K562 (cell line): ENCODE measurements at regions not wholly inside any gene's neighbourhood (a gene's known extent, or its start where the extent isn't known, plus 50 kb on each side); places are given as distances from the start of the nearest gene placed in this dataset.

Experiments
- ATAC-seq: fragments of 200-7000 bp; cut with Tn5 transposase; 3 replicates; pipeline ENCODE4 v1.9.1; 2020; ENCODE audit warnings: moderate library complexity
- BruUV-seq: library from RNA; stranded (reverse); fragments of 400-500 nt; replicated peaks from 2 replicates; lab custom pipeline; 2021; lab: Mats Ljungman, UMichigan
- CTCF ChIA-PET: fragments of 300-600 bp; formaldehyde crosslinking; extraction: SDS; loops from one replicate; lab custom pipeline; 2021; ENCODE audit warnings: low intra/inter-chr PET ratio; lab: Yijun Ruan, JAX
- POLR2A ChIA-PET: fragments of 300-600, 350-650 bp; sonication (Branson Sonifier 250); formaldehyde crosslinking; extraction: SDS; loops from one replicate; lab custom pipeline; 2021; ENCODE audit warnings: antibody characterized with exemption, inconsistent platforms; lab: Yijun Ruan, JAX
- DNase-seq, 4 experiments: peaks; one replicate each; pipeline versions ENCODE4 v3.0.0 to v3.0.0-alpha.2; 2011 to 2018; ENCODE audit warnings: low spot score in 3 of 4, mixed read lengths in 3 of 4; ENCODE audit errors: extremely low read depth in 1 of 4
- FAIRE-seq: peaks from 2 replicates; lab custom pipeline; 2011; peaks lifted over from hg19 to GRCh38; lab: Jason Lieb, UNC
- H2AFZ ChIP-seq: 2 replicates; pipeline ENCODE4 v1.6.0; 2011; ENCODE audit warnings: low read depth, low read length, control low read depth, inconsistent platforms
- H3K27ac ChIP-seq: fragments of 200-600 bp; 3 replicates; pipeline ENCODE4 v1.8.0; 2011; ENCODE audit warnings: low read depth, mild to moderate bottlenecking, control low read depth, inconsistent platforms, low read length, moderate library complexity, mixed read lengths; ENCODE audit errors: extremely low read depth
- H3K27me3 ChIP-seq, 2 experiments: fragments of 300-600 bp in 1 of 2; 2 replicates in 1 of 2; 3 replicates in 1 of 2; pipeline versions ENCODE4 v1.6.0 to v1.8.0; 2011; ENCODE audit warnings: inconsistent platforms in 2 of 2, low read length in 2 of 2, mild to moderate bottlenecking in 1 of 2, mixed read lengths in 1 of 2, moderate library complexity in 1 of 2; ENCODE audit not compliant: control insufficient read depth in 2 of 2, insufficient read depth in 2 of 2
- H3K36me3 ChIP-seq: fragments of 300-600 bp; 3 replicates; pipeline ENCODE4 v1.8.0; 2011; ENCODE audit warnings: mild to moderate bottlenecking, low read length, inconsistent platforms; ENCODE audit not compliant: control insufficient read depth, insufficient read depth
- H3K4me1 ChIP-seq, 2 experiments: fragments of 200-600 bp in 1 of 2; replicated peaks in 1 of 2; 2 replicates in 1 of 2; 3 replicates in 1 of 2; pipeline versions ENCODE4 v1.5.1 to v1.8.0; 2011; ENCODE audit warnings: inconsistent platforms in 2 of 2, low read length in 2 of 2, mild to moderate bottlenecking in 1 of 2, mixed read lengths in 1 of 2, moderate library complexity in 1 of 2; ENCODE audit not compliant: control insufficient read depth in 2 of 2, insufficient read depth in 2 of 2
- H3K4me2 ChIP-seq: 2 replicates; pipeline ENCODE4 v1.6.1; 2011; ENCODE audit warnings: low read length, control low read depth, inconsistent platforms, mixed read lengths; ENCODE audit not compliant: insufficient read depth
- H3K4me3 ChIP-seq: fragments of 200-600 bp; sonication (generic), shearing (Covaris generic); 2 replicates; pipeline ENCODE4 v1.5.1; 2016; ENCODE audit warnings: control low read depth, inconsistent platforms
- H3K79me2 ChIP-seq: fragments of 200-600 bp; 3 replicates; pipeline ENCODE4 v1.8.0; 2011; ENCODE audit warnings: low read length, inconsistent platforms; ENCODE audit not compliant: control insufficient read depth, insufficient read depth
- H3K9ac ChIP-seq, 2 experiments: 2 replicates each; pipeline versions ENCODE4 v1.6.0 to v1.6.1; 2011; ENCODE audit warnings: low read depth in 2 of 2, low read length in 2 of 2, control low read depth in 1 of 2, inconsistent platforms in 1 of 2, mild to moderate bottlenecking in 1 of 2, mixed read lengths in 1 of 2; ENCODE audit not compliant: insufficient read depth in 1 of 2
- H3K9me1 ChIP-seq: one replicate; pipeline ENCODE4 v1.6.0; 2011; ENCODE audit warnings: inconsistent platforms, mild to moderate bottlenecking, low read length, moderate library complexity; ENCODE audit not compliant: control insufficient read depth, insufficient read depth
- H3K9me3 ChIP-seq: replicated peaks from 2 replicates; pipeline ENCODE4 v1.5.1; 2011; ENCODE audit warnings: low read depth, low read length, inconsistent platforms; ENCODE audit not compliant: control insufficient read depth, insufficient read depth
- H4K20me1 ChIP-seq: replicated peaks from 2 replicates; pipeline ENCODE4 v1.6.1; 2011; ENCODE audit warnings: low read length, inconsistent platforms, mixed read lengths; ENCODE audit not compliant: control insufficient read depth, insufficient read depth
- ATF3 ChIP-seq, 2 experiments: fragments of 450-650 bp in 1 of 2; sonication (generic) in 1 of 2; formaldehyde crosslinking in 1 of 2; IDR thresholded peaks in 1 of 2; conservative IDR thresholded peaks in 1 of 2; 2 replicates each; pipeline versions ENCODE4 v1.6.1 to v1.8.1; 2016 to 2023; ENCODE audit warnings: mild to moderate bottlenecking in 2 of 2, moderate library complexity in 2 of 2, inconsistent platforms in 1 of 2, missing genetic modification reagents in 1 of 2
- HDAC1 ChIP-seq, 2 experiments: fragments of 450-650 bp; IDR thresholded peaks; 2 replicates each; pipeline ENCODE4 v1.6.1; 2016 to 2017; ENCODE audit warnings: inconsistent platforms in 1 of 2, mild to moderate bottlenecking in 1 of 2, moderate library complexity in 1 of 2
- HSF4 ChIP-seq: fragments of 250-450 bp; sonication (Bioruptor Pico); IDR thresholded peaks from 2 replicates; pipeline ENCODE4 v2.1.2; 2022; ENCODE audit warnings: mild to moderate bottlenecking, moderate library complexity, borderline replicate concordance
- MLLT1 ChIP-seq, 2 experiments: fragments of 450-650 bp; IDR thresholded peaks; 2 replicates each; pipeline ENCODE4 v1.6.1; 2016
- PHTF2 ChIP-seq: fragments of 250-450 bp; sonication (Bioruptor Pico); IDR thresholded peaks from 2 replicates; pipeline ENCODE4 v1.5.0; 2021; ENCODE audit warnings: mild to moderate bottlenecking
- RERE ChIP-seq: sonication (generic); formaldehyde crosslinking; IDR thresholded peaks from 2 replicates; pipeline ENCODE4 v1.8.0; 2023; ENCODE audit warnings: missing genetic modification reagents, mild to moderate bottlenecking, borderline replicate concordance
- TAL1 ChIP-seq: fragments of 450-650 bp; IDR thresholded peaks from 2 replicates; pipeline ENCODE4 v1.6.1; 2016; ENCODE audit warnings: mild to moderate bottlenecking
- YY1 ChIP-seq, 3 experiments: IDR thresholded peaks; 2 replicates each; pipeline ENCODE4 v1.6.1; 2011; ENCODE audit warnings: low read length in 2 of 3, mild to moderate bottlenecking in 2 of 3, moderate library complexity in 2 of 3, borderline replicate concordance in 1 of 3, control low read depth in 1 of 3, low read depth in 1 of 3; ENCODE audit not compliant: insufficient read depth in 3 of 3, insufficient replicate concordance in 2 of 3, control insufficient read depth in 1 of 3, insufficient read length in 1 of 3; ENCODE audit errors: extremely low read depth in 1 of 3
- ZNF24 ChIP-seq: fragments of 450-650 bp; IDR thresholded peaks from 2 replicates; pipeline ENCODE4 v1.6.1; 2016
- ZNF57 ChIP-seq: fragments of 450-650 bp; formaldehyde crosslinking; IDR thresholded peaks from 2 replicates; pipeline ENCODE4 v1.4.0; 2020; ENCODE audit warnings: mild to moderate bottlenecking, moderate library complexity
- WGBS: fragments of 100-300 bp; shearing (Covaris generic); methylation state at CpG from one replicate; pipeline ENCODE4 v1.1.6; 2016; ENCODE audit warnings: low coverage, mixed read lengths; ENCODE audit not compliant: insufficient coverage; ENCODE audit errors: missing lambda C conversion rate; 5-methylcytosine and 5-hydroxymethylcytosine counted together
- in situ Hi-C: fragments of 300-500 bp; cut with MboI; formaldehyde crosslinking; loops from 4 replicates; pipeline ENCODE4 v1.15.0; 2018; ENCODE audit warnings: inconsistent platforms, mixed read lengths
- intact Hi-C: fragments of 100-400 bp; cut with micrococcal nuclease; formaldehyde crosslinking; loops from 2 replicates; pipeline ENCODE4 v1.14.2; 2022

- TF ChIP-seq MLLT1 (IDR thresholded peaks at IDR 0.05): peak in 1 of 2 experiments; percentile 93; a peak in 2 of 4 replicates
- peak in 1 of 3 experiments; percentile 16 for TF ChIP-seq YY1 (IDR thresholded peaks at IDR 0.05; ENCODE audit: borderline replicate concordance in 1 of 3, control insufficient read depth in 1 of 3, extremely low read depth in 1 of 3, insufficient read depth in 3 of 3, insufficient read length in 1 of 3, insufficient replicate concordance in 2 of 3, low read depth in 1 of 3, low read length in 2 of 3)
Measured at GRCh38 chr12:113759135-113759534, 207.0 kb downstream of the RBM19 start (continued).

- peaks cover 12% of the 10 kb centered on the region for H3K36me3 ChIP-seq
- POLR2A ChIA-PET: interaction anchor here (0.5 to 1.3 kb wide), 4 partner anchors 13 to 24 kb away, joined by 3 to 7 read pairs (median 4); no protein-coding TSS in a partner anchor
- no peaks in the 10 kb centered on the region for H3K9me3 ChIP-seq
- intact Hi-C loops (no loop called here), in situ Hi-C loops (no loop called here)
- H3K9ac ChIP-seq: peak overlapping the region in 1 of 2 experiments; percentile 46; a peak in 1 of 4 replicates
- peak; percentile 93 for FAIRE-seq
- no peaks in the 10 kb centered on the region for H3K27me3 ChIP-seq
- WGBS: 0% methylated on average over 6 of the region's 6 CpGs
- H3K27ac ChIP-seq: no peak overlapping the region; the same call in 2 of the 3 replicates
- no peak overlapping the region for H3K4me3 ChIP-seq
- peak; percentile 50 to 87 (median 66) for DNase-seq
- BruUV-seq: no TSS peak
- peaks cover 31 to 32% of the 10 kb centered on the region in 2 experiments; a peak in 4 of 5 replicates for H3K4me1 ChIP-seq
- peak overlapping the region; percentile 59 for H3K4me2 ChIP-seq
- peak; percentile 85 for ATAC-seq
- H3K79me2 ChIP-seq: no peaks in the 10 kb centered on the region
- H4K20me1 ChIP-seq: peaks cover 28% of the 10 kb centered on the region
- CTCF ChIA-PET: no interaction called here
- H2AFZ ChIP-seq: no peak overlapping the region
- no peaks in the 10 kb centered on the region for H3K9me1 ChIP-seq
- peak; percentile 93 for TF ChIP-seq ZNF57 (CRISPR knock-in tag)
- no peak for TF ChIP-seq RERE (CRISPR knock-in tag)
- no peak for TF ChIP-seq PHTF2
- no peak for TF ChIP-seq ZNF24
- no peak for TF ChIP-seq ATF3 (IDR thresholded peaks at IDR 0.05)
- TF ChIP-seq ATF3 (CRISPR knock-in tag; conservative IDR thresholded peaks at IDR 0.05): no peak
- peak; percentile 60; the same call in 1 of the 2 replicates for TF ChIP-seq TAL1
- peak in 1 of 2 experiments; percentile 51; a peak in 1 of 4 replicates for TF ChIP-seq HDAC1 (IDR thresholded peaks at IDR 0.05)
- no peak for TF ChIP-seq HSF4 (CRISPR knock-in tag)
Measured at GRCh38 chr12:113758165-113758924, 207.8 kb downstream of the RBM19 start.
